Testis (tissue), 2 donors: ENCODE measurements at regions not wholly inside any gene's neighbourhood (a gene's known extent, or its start where the extent isn't known, plus 50 kb on each side); places are given as distances from the start of the nearest gene placed in this dataset.

ENCODE experiments used
- DNase-seq: peaks from one replicate; pipeline ENCODE4 v3.0.0-alpha.2; 2019
- H3K27ac ChIP-seq, 2 donors: fragments of 200-600 bp; sonication (generic); one replicate each; pipeline ENCODE4 v1.5.1; 2019
- H3K27me3 ChIP-seq: fragments of 200-600 bp; sonication (generic); one replicate; pipeline ENCODE4 v1.5.1; 2019
- H3K36me3 ChIP-seq: fragments of 200-600 bp; sonication (generic); one replicate; pipeline ENCODE4 v1.5.1; 2017; ENCODE audit warnings: low read depth; ENCODE audit errors: missing control alignments
- H3K4me1 ChIP-seq: fragments of 200-600 bp; sonication (generic); one replicate; pipeline ENCODE4 v1.5.1; 2019
- H3K4me3 ChIP-seq, 2 donors: fragments of 200-600 bp; sonication (generic); one replicate each; pipeline ENCODE4 v1.5.1; 2017 to 2019
- H3K9me3 ChIP-seq: fragments of 200-600 bp; sonication (generic); one replicate; pipeline ENCODE4 v1.5.1; 2017
- POLR2A ChIP-seq: fragments of 450-650 bp; IDR thresholded peaks from one replicate; pipeline ENCODE4 v1.6.1; 2017; ENCODE audit warnings: antibody characterized with exemption, mild to moderate bottlenecking, moderate library complexity
- WGBS, 2 donors: methylation state at CpG; one replicate each; pipeline ENCODE4 v1.1.5; 2018; 5-methylcytosine and 5-hydroxymethylcytosine counted together
- intact Hi-C: fragments of 100-400 bp; cut with DNase I; formaldehyde crosslinking; loops from one replicate; pipeline ENCODE4 v1.15.1; 2023; ENCODE audit warnings: low total_unique reads
- TF ChIP-seq, protein P1 (sequence below), 3 experiments: fragments of 450-650 bp in 2 of 3; fragments of 200-600 bp in 1 of 3; sonication (generic) in 1 of 3; IDR thresholded peaks; one replicate each; pipeline ENCODE4 v1.5.1; 2016 to 2019; ENCODE audit warnings: antibody characterized with exemption in 3 of 3, mild to moderate bottlenecking in 2 of 3, moderate library complexity in 1 of 3

- intact Hi-C loops: no loop called here
- Histone ChIP-seq H3K4me3 (no peak overlapping the region), H3K27ac (no peak overlapping the region), H3K36me3 (no peaks in the 10 kb centered on the region), H3K4me1 (no peaks in the 10 kb centered on the region), H3K9me3 (no peaks in the 10 kb centered on the region), H3K27me3 (no peaks in the 10 kb centered on the region)
- WGBS, 2 donors: 75 to 83% methylated on average over 1 of the region's 1 CpG
- no peak for DNase-seq
- TF ChIP-seq, protein P1, sequence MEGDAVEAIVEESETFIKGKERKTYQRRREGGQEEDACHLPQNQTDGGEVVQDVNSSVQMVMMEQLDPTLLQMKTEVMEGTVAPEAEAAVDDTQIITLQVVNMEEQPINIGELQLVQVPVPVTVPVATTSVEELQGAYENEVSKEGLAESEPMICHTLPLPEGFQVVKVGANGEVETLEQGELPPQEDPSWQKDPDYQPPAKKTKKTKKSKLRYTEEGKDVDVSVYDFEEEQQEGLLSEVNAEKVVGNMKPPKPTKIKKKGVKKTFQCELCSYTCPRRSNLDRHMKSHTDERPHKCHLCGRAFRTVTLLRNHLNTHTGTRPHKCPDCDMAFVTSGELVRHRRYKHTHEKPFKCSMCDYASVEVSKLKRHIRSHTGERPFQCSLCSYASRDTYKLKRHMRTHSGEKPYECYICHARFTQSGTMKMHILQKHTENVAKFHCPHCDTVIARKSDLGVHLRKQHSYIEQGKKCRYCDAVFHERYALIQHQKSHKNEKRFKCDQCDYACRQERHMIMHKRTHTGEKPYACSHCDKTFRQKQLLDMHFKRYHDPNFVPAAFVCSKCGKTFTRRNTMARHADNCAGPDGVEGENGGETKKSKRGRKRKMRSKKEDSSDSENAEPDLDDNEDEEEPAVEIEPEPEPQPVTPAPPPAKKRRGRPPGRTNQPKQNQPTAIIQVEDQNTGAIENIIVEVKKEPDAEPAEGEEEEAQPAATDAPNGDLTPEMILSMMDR (IDR thresholded peaks at IDR 0.05): no peak
- TF ChIP-seq POLR2A: no peak
Observed at GRCh38 chr10:90437452-90437851, 420.4 kb downstream of the HTR7 start.

DNA sequence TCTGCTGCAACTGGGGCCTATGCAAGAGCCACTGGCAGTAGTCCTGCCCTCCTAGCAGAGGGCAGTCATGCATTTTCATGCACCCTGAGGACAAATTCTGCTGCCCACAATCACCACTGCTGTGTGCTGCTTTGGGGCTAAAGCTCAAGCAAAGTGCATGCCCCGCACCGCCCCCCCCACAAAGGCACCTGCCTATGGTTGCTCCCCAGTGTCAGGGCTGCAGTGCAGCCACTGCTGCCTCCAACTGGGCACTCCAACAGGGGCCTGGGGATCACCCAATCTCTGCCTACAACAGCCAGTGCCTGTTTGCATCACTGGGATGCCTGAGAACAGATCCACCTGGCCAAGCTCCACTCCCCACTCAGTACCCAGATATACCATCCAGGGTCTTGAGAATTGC, 417.0 kb downstream of the HTR7 start:
- Histone ChIP-seq H3K9me3 (no peaks in the 10 kb centered on the region), H3K27me3 (no peaks in the 10 kb centered on the region), H3K27ac (no peak overlapping the region), H3K4me3 (no peak overlapping the region), H3K4me1 (no peaks in the 10 kb centered on the region), H3K36me3 (no peaks in the 10 kb centered on the region)
- DNase-seq: no peak
- 90% methylated on average over 2 of the region's 2 CpGs; no CpG with 5 or more reads in 1 of the 2 donors for WGBS, 2 donors
- intact Hi-C loops: no loop called here
- TF ChIP-seq, protein P1 (IDR thresholded peaks at IDR 0.05): no peak
- no peak for TF ChIP-seq POLR2A

DNA sequence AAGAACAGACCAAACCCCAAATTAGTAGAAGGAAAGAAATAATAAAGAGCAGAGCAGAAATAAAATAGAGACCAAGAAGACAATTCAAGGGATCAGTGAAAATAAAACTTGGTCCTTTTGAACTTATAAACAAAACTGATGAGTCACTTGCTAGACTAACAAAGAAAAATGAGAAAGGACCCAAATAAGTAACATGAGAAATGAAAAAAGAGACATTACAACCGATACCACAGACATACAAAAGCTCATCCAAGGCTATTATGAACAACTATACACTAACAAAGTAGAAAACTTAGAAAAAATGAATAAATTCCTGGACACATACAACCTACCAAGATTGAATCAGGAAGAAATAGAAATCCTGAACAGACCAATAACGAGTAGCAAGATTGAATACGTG, 414.5 kb downstream of the HTR7 start:
- TF ChIP-seq, protein P1 (IDR thresholded peaks at IDR 0.05): no peak
- TF ChIP-seq POLR2A: no peak
- DNase-seq: no peak
- 83 to 88% methylated on average over 3 of the region's 3 CpGs for WGBS, 2 donors
- Histone ChIP-seq H3K36me3 (no peaks in the 10 kb centered on the region), H3K4me1 (no peaks in the 10 kb centered on the region), H3K27me3 (no peaks in the 10 kb centered on the region), H3K27ac (no peak overlapping the region), H3K4me3 (no peak overlapping the region), H3K9me3 (no peaks in the 10 kb centered on the region)
- intact Hi-C loops: no loop called here

GRCh38 chr10:90447831-90448230, 410.0 kb downstream of the HTR7 start:
- Histone ChIP-seq H3K36me3 (no peaks in the 10 kb centered on the region), H3K4me1 (no peaks in the 10 kb centered on the region), H3K27me3 (no peaks in the 10 kb centered on the region), H3K27ac (no peak overlapping the region), H3K4me3 (no peak overlapping the region), H3K9me3 (no peaks in the 10 kb centered on the region)
- no peak for DNase-seq
- intact Hi-C loops: no loop called here
- 43 to 44% methylated on average over 3 of the region's 3 CpGs for WGBS, 2 donors
- TF ChIP-seq POLR2A: no peak
- TF ChIP-seq, protein P1 (IDR thresholded peaks at IDR 0.05): no peak

GRCh38 chr10:90450797-90451196, 407.0 kb downstream of the HTR7 start:
- TF ChIP-seq, protein P1 (IDR thresholded peaks at IDR 0.05): no peak
- no peak for TF ChIP-seq POLR2A
- H3K27me3 ChIP-seq: no peaks in the 10 kb centered on the region
- no peak for DNase-seq
- H3K4me1 ChIP-seq: no peaks in the 10 kb centered on the region
- H3K36me3 ChIP-seq: no peaks in the 10 kb centered on the region
- H3K9me3 ChIP-seq: no peaks in the 10 kb centered on the region
- no peak overlapping the region for H3K27ac ChIP-seq
- no peak overlapping the region for H3K4me3 ChIP-seq
- intact Hi-C loops: no loop called here
